B cell (primary cell): ENCODE measurements at regions not wholly inside any gene's neighbourhood (a gene's known extent, or its start where the extent isn't known, plus 50 kb on each side); places are given as distances from the start of the nearest gene placed in this dataset.

Experiments used
- ATAC-seq: fragments of 200-7000 bp; cut with Tn5 transposase; one replicate; pipeline ENCODE4 v1.10.0; 2021; ENCODE audit warnings: low read depth, mild to moderate bottlenecking, moderate number of reproducible peaks, moderate library complexity
- CTCF ChIA-PET: fragments of 350-600 bp; sonication (Branson Sonifier 250); formaldehyde crosslinking; loops from one replicate; lab custom pipeline; 2021; ENCODE audit warnings: antibody characterized with exemption, inconsistent platforms; lab: Charles Lee
- POLR2A ChIA-PET: fragments of 350-600 bp; sonication (Branson Sonifier 250); formaldehyde crosslinking; loops from one replicate; lab custom pipeline; 2021; ENCODE audit warnings: antibody characterized with exemption; lab: Charles Lee
- DNase-seq: peaks from one replicate; pipeline ENCODE4 v3.0.0; 2013
- H2AFZ ChIP-seq: 2 replicates; pipeline ENCODE4 v1.6.1; 2012; ENCODE audit warnings: mild to moderate bottlenecking, low read depth, low read length; ENCODE audit not compliant: insufficient read depth, poor library complexity, severe bottlenecking
- H3K27ac ChIP-seq, 2 donors: 1 replicate in 1 of 2; 2 replicates in 1 of 2; pipeline ENCODE4 v1.5.1; 2012 to 2013; ENCODE audit warnings: low read length in 2 of 2, mild to moderate bottlenecking in 2 of 2, moderate library complexity in 1 of 2
- H3K27me3 ChIP-seq, 4 experiments: fragments of 200-600 bp in 1 of 4; sonication (generic) in 1 of 4; replicated peaks in 1 of 4; 1 replicate in 2 of 4; 2 replicates in 2 of 4; pipeline versions ENCODE4 v1.6.1 to v1.7.0; 2013 to 2016; ENCODE audit warnings: low read length in 3 of 4, mild to moderate bottlenecking in 2 of 4, mixed read lengths in 1 of 4, moderate library complexity in 1 of 4; ENCODE audit not compliant: insufficient read depth in 4 of 4, control insufficient read depth in 3 of 4; ENCODE audit errors: control extremely low read depth in 1 of 4
- H3K36me3 ChIP-seq, 2 experiments: replicated peaks in 1 of 2; 1 replicate in 1 of 2; 2 replicates in 1 of 2; pipeline versions ENCODE4 v1.6.1 to v1.7.1; 2013; ENCODE audit warnings: low read length in 1 of 2; ENCODE audit not compliant: insufficient read depth in 2 of 2, control insufficient read depth in 1 of 2; ENCODE audit errors: control extremely low read depth in 1 of 2, extremely low read depth in 1 of 2
- H3K4me1 ChIP-seq, 2 donors: fragments of 200-600 bp in 1 of 2; sonication (generic) in 1 of 2; 1 replicate in 1 of 2; 2 replicates in 1 of 2; pipeline versions ENCODE4 v1.5.1 to v1.6.1; 2013 to 2017; ENCODE audit warnings: low read length in 2 of 2; ENCODE audit not compliant: control insufficient read depth in 2 of 2, insufficient read depth in 2 of 2
- H3K4me2 ChIP-seq: replicated peaks from 2 replicates; pipeline ENCODE3; 2012; ENCODE audit warnings: mild to moderate bottlenecking, low read depth, low read length; ENCODE audit not compliant: poor library complexity, severe bottlenecking
- H3K4me3 ChIP-seq, 5 experiments: fragments of 200-600 bp in 1 of 5; sonication (generic) in 1 of 5; 1 replicate in 3 of 5; 2 replicates in 2 of 5; pipeline versions ENCODE4 v1.5.1 to v1.7.0; 2011 to 2016; ENCODE audit warnings: low read length in 4 of 5, mild to moderate bottlenecking in 4 of 5, low read depth in 2 of 5, control low read depth in 1 of 5, moderate library complexity in 1 of 5; ENCODE audit not compliant: insufficient read depth in 1 of 5; ENCODE audit errors: control extremely low read depth in 1 of 5, extremely low read depth in 1 of 5
- H3K79me2 ChIP-seq: fragments of 200-600 bp; sonication (generic); one replicate; pipeline ENCODE4 v1.6.0; 2016; ENCODE audit warnings: low read length; ENCODE audit not compliant: control insufficient read depth, insufficient read depth
- H3K9ac ChIP-seq: fragments of 200-600 bp; sonication (generic); 2 replicates; pipeline ENCODE4 v1.6.1; 2017; ENCODE audit warnings: mild to moderate bottlenecking, low read length, moderate library complexity
- H3K9me3 ChIP-seq, 3 donors: one replicate each; pipeline versions ENCODE4 v1.6.1 to v1.7.1; 2013; ENCODE audit warnings: low read length in 2 of 3; ENCODE audit not compliant: control insufficient read depth in 2 of 3, insufficient read depth in 1 of 3; ENCODE audit errors: control extremely low read depth in 1 of 3
- H4K20me1 ChIP-seq: 2 replicates; pipeline ENCODE4 v1.6.0; 2012; ENCODE audit warnings: mild to moderate bottlenecking, low read length; ENCODE audit not compliant: insufficient read depth, control insufficient read depth, poor library complexity, severe bottlenecking
- H3K27ac Mint-ChIP-seq: one replicate; pipeline ENCODE4 v1.8.0; 2021; ENCODE audit warnings: mixed read lengths
- H3K27me3 Mint-ChIP-seq: one replicate; pipeline ENCODE4 v1.8.0; 2021; ENCODE audit warnings: mixed read lengths
- H3K4me1 Mint-ChIP-seq: one replicate; pipeline ENCODE4 v1.8.0; 2021; ENCODE audit warnings: mixed read lengths
- H3K4me3 Mint-ChIP-seq: one replicate; pipeline ENCODE4 v1.8.0; 2021; ENCODE audit warnings: mixed read lengths
- H3K9me3 Mint-ChIP-seq: one replicate; pipeline ENCODE4 v1.8.0; 2022; ENCODE audit warnings: mixed read lengths; ENCODE audit not compliant: insufficient read depth
- CTCF ChIP-seq: fragments of 200-600 bp; IDR thresholded peaks from one replicate; pipeline ENCODE4 v1.8.0; 2022; ENCODE audit warnings: antibody characterized with exemption, mild to moderate bottlenecking
- EZH2 ChIP-seq: IDR thresholded peaks from 2 replicates; pipeline ENCODE4 v1.6.1; 2012; ENCODE audit warnings: borderline replicate concordance, low read depth, mild to moderate bottlenecking, moderate library complexity, low read length; ENCODE audit not compliant: insufficient read depth, poor library complexity, severe bottlenecking
- WGBS: methylation state at CpG from one replicate; pipeline ENCODE4 v1.1.5; 2013; ENCODE audit warnings: missing lambda C conversion rate; ENCODE audit not compliant: insufficient coverage; 5-methylcytosine and 5-hydroxymethylcytosine counted together
- intact Hi-C: fragments of 100-400 bp; cut with micrococcal nuclease; formaldehyde crosslinking; loops from one replicate; pipeline ENCODE4 v1.10.0; 2022

- no peaks in the 10 kb centered on the region for H3K27me3 Mint-ChIP-seq
Measured at GRCh38 chr11:109309153-109309552, 112.8 kb upstream of the C11orf87 start.

GRCh38 chr11:109317726-109318125 lies 104.3 kb upstream of the C11orf87 start:
- Mint-ChIP-seq H3K27me3 (no peaks in the 10 kb centered on the region), H3K4me1 (no peaks in the 10 kb centered on the region), H3K27ac (no peak overlapping the region), H3K9me3 (no peaks in the 10 kb centered on the region), H3K4me3 (no peak overlapping the region)
- TF ChIP-seq CTCF (no peak), EZH2 (no peak)
- no peak for DNase-seq
- Histone ChIP-seq H4K20me1 (no peaks in the 10 kb centered on the region), H2AFZ (no peak overlapping the region), H3K36me3 (no peaks in the 10 kb centered on the region), H3K9ac (no peak overlapping the region), H3K4me2 (no peak overlapping the region), H3K79me2 (no peaks in the 10 kb centered on the region), H3K27ac (no peak overlapping the region), H3K4me3 (no peak overlapping the region), H3K27me3 (no peaks in the 10 kb centered on the region), H3K9me3 (no peaks in the 10 kb centered on the region), H3K4me1 (no peaks in the 10 kb centered on the region)
- 100% methylated on average over 1 of the region's 1 CpG for WGBS
- ChIA-PET CTCF (no interaction called here), POLR2A (no interaction called here)
- ATAC-seq: no peak
- intact Hi-C loops: no loop called here

More at GRCh38 chr11:109309153-109309552, 112.8 kb upstream of the C11orf87 start:
- intact Hi-C loops: no loop called here
- Histone ChIP-seq H3K36me3 (no peaks in the 10 kb centered on the region), H3K27me3 (no peaks in the 10 kb centered on the region), H3K4me1 (no peaks in the 10 kb centered on the region), H4K20me1 (no peaks in the 10 kb centered on the region), H2AFZ (no peak overlapping the region), H3K4me2 (no peak overlapping the region), H3K9me3 (no peaks in the 10 kb centered on the region), H3K9ac (no peak overlapping the region), H3K4me3 (no peak overlapping the region), H3K27ac (no peak overlapping the region), H3K79me2 (no peaks in the 10 kb centered on the region)
- ChIA-PET CTCF (no interaction called here), POLR2A (no interaction called here)
- no peak for DNase-seq
- H3K27ac Mint-ChIP-seq: no peak overlapping the region
- H3K4me3 Mint-ChIP-seq: no peak overlapping the region
- no peak for TF ChIP-seq CTCF
- TF ChIP-seq EZH2: no peak
- H3K4me1 Mint-ChIP-seq: no peaks in the 10 kb centered on the region
- no peak for ATAC-seq
- no peaks in the 10 kb centered on the region for H3K9me3 Mint-ChIP-seq
- no CpG with 5 or more reads among the region's 1 CpG for WGBS
